ENCODE measurements at regions not wholly inside any gene's neighbourhood (a gene's known extent, or its start where the extent isn't known, plus 50 kb on each side); places are given as distances from the start of the nearest gene placed in this dataset.

GRCh38 chr16:80418517-80419355, 122.1 kb upstream of the DYNLRB2 start:
- no peak for DNase-seq

- DNase-seq: no peak
Measured at GRCh38 chr16:80417706-80418271, 123.0 kb upstream of the DYNLRB2 start.

DNA sequence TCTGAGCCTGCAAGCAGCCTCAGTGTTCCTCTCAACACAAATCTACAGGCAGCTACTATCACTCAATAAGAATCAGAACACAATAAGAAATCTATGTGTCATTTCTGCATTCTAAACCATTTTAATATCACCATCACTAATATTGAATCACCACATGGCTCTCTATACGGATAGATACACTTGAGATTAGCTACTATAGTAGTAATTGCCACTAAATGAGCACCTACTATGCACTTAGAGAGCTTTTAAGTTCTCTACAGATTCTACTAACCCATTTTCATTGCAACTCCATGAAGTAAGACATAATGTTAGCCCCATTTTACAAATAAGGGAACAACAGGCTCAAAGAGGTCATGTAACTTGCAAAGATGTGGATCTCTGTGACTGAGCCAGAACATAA, 132.8 kb upstream of the DYNLRB2 start:
- no peak for DNase-seq

DNA sequence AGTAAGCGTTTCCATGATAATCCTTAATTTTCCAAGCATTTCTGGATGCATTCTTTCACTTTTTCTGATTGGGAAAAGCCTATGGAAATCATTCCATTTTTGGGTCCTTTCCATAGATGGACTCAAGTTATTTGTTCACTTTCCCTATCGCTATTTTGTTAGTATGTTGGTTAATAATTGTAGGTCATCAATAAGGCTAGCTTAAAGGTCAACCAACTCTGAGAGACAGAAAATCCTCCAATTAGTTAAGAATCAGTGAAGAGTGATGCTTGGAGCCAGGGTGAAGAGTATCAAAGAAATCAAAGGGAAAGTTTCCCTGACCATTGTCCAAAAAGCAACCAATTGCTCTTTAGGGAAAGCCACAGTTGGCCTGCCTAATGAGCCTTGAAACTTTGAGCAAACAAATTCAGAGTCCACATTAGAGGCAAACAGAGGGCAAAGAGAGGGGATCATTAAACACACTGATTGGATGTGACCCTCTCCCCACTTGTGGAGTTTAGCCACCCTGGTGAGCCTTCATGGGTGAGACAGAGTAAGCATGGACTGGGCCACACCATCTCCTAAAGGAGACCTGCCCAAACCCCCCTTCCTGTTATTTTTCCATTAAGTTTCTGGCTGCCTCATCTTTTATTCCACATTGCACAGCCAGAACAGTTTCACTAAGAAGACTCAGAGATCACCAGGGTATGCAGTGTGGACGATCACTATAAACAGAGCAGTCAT, 133.4 kb upstream of the DYNLRB2 start:
- no peak for DNase-seq

DNA sequence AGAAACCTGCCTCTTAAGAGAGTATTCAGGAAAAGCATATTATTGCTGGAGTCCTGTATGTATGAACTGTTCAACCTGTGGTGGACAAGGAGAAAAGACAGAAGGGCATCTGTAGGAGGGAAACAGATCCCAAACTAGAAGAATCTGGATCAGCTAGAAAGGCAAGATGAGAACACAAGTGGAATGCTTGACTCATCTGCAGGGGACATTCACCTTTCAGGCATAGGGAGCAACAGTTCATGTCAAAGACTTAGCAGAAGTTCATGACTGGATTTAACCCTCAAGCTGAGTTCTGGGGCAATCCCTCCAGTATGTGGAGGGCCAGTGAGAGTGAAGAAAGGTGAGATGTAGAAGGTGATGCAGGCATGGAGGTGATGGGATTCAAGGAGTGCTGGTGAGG, 135.9 kb upstream of the DYNLRB2 start:
- no peak for DNase-seq

DNA sequence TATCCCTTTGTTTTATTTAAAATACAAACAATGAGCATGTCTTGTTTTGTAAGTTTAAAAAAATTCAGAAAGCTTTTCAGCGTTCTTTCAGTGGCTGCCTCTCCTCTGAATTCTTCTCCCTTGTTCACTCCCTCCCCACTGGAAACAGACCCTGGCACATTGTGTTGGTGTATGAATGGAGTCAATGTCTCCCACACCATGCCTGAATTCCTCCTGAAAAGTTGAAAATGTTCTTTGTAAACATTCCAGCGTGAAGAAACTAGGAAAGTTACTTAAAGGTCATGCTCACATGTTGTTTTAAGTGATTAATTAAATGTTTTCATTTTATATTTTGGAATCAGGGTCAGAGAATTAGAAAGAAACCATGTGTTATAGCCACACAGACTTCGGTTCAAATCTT, 136.9 kb upstream of the DYNLRB2 start:
- DNase-seq: no peak

GRCh38 chr16:80390871-80391489, 149.8 kb upstream of the DYNLRB2 start:
- DNase-seq: no peak

GRCh38 chr16:80390046-80390445, 150.7 kb upstream of the DYNLRB2 start:
- DNase-seq: no peak

DNA sequence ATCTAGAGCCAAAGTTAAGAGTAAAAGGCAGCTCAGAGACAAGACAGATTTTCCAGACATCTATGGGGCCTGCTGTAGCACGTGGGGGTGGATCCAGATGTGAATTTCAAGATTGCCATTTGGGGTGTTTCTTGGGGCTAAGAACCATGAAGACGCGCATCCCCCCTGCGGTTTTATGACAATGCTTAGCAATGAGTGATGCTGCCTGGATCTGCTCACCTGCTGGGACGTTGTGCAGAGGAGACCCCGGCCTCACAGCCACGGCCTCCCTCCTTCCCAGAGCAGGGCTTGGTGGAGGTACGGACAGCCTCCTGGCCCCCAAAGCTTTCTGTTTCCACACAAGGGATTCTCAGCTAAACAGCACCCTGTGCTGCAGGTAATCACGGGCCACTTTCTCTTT, 151.5 kb upstream of the DYNLRB2 start:
- no peak for DNase-seq

DNA sequence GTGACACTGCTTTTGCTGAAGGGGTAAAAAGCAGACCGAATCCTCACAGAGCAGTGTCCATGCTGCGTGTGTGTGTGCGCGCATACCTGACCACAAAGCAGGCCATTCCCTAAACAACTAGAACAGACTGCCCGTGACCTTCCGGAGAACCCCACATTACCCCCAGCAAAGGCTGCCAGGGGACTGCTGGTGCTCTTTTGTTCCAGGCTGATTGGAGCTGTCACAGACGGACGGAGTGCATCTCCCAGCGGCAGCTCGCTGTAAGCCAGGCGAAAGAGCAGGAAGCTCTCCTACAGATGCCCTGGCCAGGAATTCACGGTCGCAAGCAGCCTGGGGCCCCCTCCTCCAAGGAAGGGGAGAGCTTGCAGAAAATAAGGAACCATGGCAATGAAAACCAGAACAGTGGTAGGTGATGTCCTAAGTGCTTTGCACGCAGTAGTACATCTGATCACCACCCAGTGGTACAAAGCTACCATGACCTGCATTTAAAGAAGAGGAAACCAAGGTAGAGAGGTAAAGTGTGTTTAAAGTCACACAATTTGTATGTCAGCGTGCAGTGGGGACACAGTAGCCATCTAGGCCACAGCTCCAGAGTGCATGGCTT, 153.4 kb upstream of the DYNLRB2 start:
- no peak for DNase-seq

DNA sequence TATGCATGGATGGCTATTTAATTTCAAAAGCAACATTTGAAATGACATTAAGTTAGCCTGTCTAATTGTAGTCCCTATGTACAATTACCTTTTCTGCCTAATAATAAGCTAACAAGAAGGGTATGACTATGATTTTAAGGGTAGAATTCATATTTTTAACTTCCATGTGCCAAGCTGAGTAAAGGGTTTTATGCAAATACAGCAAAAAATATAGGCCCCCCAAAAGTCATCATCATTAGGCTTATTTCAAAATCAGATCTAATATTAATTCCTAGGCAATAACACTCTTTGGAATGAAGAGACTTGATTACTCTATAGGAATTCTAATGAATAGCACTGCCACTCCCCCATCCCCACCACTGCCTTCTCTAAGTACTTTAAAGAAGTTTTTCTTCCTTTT, 155.9 kb upstream of the DYNLRB2 start:
- no peak for DNase-seq

DNA sequence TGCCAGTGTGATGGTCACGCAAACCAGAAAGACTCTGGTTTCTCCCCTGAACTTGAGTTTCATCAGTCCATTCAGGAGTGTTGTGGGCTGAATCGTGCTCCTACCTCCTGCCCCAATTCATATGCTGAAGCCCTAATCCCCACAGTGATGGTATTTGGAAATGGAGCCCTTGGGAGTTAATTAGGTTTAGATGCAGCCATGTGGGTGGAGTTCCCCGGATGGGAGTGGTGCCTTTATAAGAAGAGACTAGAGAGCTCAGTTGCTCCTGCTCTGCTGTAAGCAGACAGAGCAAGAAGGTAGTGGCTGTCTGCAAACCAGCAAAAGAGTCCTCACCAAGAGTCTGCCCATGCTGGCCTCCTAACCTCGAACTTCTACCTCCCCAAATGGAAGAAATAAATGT, 160.3 kb upstream of the DYNLRB2 start:
- no peak for DNase-seq

GRCh38 chr16:80377096-80377956, 163.5 kb upstream of the DYNLRB2 start:
- no peak for DNase-seq

DNA sequence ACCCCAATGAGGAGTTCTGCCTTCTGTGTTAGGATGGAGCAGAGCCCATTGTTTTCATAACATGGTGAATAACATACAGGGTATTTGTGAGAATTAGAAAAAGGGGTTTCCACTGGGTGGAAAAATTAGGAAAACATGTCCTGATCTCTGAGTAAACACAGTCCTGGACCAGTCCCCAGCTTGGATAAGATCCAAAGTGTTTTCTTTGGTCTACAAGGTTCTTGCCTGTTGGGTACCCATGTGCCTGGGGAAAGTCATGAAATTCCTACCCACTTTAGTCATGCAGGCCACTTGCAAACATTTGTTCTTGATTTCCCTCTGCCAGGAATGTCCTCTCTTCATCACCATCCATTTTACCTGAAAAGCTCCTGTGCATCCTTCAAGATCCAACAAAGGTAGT, 164.8 kb upstream of the DYNLRB2 start:
- DNase-seq: no peak

DNA sequence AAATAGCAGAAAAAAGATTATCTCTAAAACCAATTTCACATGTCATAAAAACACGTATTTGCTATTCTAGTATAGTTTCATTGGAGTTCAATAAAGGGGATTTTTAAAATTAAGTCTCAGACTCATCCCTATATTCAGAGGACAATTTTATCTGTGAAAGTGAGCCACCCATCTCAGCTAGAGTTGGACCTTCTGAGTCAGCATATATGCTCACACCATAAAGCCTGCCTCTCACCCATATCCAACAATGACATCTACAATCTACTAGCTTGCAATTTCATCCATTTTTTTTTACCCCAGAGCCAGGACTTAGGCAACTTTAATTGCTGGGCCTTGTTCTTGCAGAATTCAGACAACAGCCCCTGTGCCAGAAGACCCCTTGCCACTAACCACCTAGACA, 165.3 kb upstream of the DYNLRB2 start:
- no peak for DNase-seq

DNA sequence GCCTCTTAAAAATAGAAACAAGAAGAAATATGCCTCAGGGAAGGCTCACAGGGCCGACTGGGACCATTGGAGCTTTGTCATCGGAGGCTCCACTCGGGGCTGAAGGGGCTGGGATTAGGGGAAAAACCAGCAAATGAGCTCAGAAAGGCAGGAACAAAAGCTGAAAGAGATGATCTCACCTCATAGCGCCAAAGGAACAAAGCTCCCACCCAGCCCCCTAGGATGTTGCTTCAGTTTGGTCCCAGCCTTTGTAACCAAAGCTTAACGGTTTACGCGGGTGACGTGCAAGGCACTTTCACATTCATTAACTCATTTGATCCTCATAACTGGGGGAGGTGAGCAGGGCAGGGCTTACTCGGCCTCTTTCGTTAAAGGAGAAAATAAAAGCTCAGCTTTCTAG, 168.5 kb upstream of the DYNLRB2 start:
- no peak for DNase-seq

DNA sequence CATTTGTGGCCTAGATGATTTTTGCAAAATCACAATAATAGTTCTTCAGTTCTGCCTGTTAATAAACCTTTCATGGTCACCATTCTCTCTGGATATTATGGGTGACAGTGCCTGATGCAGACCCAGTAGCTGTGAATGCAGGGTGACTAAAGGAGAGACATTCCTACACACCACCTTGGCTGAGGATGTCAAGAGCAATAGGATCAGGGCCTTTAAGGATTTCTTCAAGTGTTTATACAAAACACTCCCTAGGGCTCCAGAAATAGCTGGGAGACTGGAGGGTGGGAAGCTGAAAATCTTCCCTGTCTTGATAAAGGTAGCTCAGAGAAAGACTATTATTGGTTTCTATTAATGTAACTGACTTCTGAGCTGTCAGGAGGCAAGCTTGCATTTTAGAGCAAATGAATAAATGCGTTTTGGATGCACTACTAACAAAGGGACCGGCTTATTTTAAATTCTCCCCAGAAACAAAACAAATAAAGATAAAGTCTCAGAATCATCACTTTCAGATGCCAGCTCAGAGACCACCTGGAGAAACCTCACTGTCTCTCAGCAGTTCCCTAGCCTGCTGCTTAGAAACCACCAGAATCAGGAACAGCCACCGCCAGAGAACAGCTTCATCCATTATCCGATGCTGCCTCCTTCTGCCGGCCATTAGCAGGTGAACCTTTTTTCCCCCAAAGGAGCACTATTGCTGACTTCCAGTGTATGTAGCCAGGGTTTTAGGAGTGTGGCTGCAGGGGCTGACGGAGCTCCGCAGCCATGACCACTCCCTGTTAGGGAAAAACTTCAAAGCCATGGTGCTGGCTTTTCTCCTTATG, 171.4 kb upstream of the DYNLRB2 start:
- DNase-seq: no peak

- DNase-seq: no peak
Measured at GRCh38 chr16:80367037-80367658, 173.6 kb upstream of the DYNLRB2 start.

DNA sequence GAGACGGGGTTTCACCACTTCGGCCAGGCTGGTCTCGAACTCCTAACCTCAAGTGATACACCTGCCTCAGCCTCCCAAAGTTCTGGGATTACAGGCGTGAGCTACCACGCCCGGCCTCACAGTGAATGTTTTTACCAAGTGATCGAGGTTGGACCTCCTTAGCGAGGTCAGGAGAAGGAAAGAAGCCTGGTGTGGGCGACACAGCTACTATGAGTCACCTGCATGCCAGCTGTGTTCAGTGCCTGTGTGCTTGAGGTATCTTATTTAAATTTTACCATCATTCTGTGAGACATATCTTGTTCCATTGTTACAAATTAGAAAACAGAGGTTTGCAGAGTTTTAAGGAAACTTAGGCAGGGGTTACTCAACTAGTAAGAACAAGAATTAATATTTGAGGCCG, 174.8 kb upstream of the DYNLRB2 start:
- no peak for DNase-seq

- DNase-seq: no peak
Measured at GRCh38 chr16:80362816-80363215, 178.0 kb upstream of the DYNLRB2 start.

DNA sequence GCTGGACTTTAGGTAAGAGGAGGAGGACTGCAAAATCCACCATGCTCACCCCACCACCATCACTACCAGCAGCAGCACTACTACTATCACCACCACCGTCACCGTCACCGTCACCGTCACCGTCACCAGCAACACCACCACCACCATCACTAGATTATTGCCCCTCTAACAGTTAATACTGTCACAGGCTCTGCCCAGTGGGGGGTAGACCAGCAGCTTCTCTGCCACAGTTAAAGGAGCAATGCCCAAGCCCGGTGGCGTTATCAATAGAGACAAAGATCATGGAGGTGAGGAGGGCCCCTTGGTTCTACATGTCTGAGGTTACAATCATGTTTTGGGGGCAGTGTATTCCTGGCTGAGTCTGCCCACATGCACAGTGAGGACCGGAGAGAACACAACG, 184.4 kb upstream of the DYNLRB2 start:
- DNase-seq: no peak

Data from activated CD4-positive, alpha-beta T cell treated with anti-CD3 and anti-CD28 coated beads, Interleukin-2, amount 50 U/mL, for 4 hours (primary cell).